H1 (cell line): ENCODE measurements at regions not wholly inside any gene's neighbourhood (a gene's known extent, or its start where the extent isn't known, plus 50 kb on each side); places are given as distances from the start of the nearest gene placed in this dataset.

Experiments
- CEBPB ChIP-seq: IDR thresholded peaks from 2 replicates; pipeline ENCODE4 v1.6.1; 2012; ENCODE audit warnings: low read depth, low read length
- CHD7 ChIP-seq: fragments of 300-600 bp; sonication (generic); IDR thresholded peaks from 2 replicates; pipeline ENCODE4 v1.7.1; 2012; ENCODE audit warnings: low read length, moderate library complexity, mild to moderate bottlenecking, inconsistent platforms; ENCODE audit not compliant: insufficient replicate concordance
- E2F6 ChIP-seq: IDR thresholded peaks from 2 replicates; pipeline ENCODE4 v1.6.1; 2012; ENCODE audit warnings: inconsistent platforms
- EP300 ChIP-seq, 2 experiments: IDR thresholded peaks; 1 replicate in 1 of 2; 2 replicates in 1 of 2; pipeline ENCODE4 v1.6.1; 2011 to 2012; ENCODE audit warnings: low read depth in 2 of 2, low read length in 2 of 2, mild to moderate bottlenecking in 2 of 2, borderline replicate concordance in 1 of 2, inconsistent platforms in 1 of 2, moderate library complexity in 1 of 2
- JUN ChIP-seq: IDR thresholded peaks from 2 replicates; pipeline ENCODE4 v1.6.1; 2011; ENCODE audit warnings: low read depth, mild to moderate bottlenecking, improper control_type of control experiment, low read length
- KDM1A ChIP-seq: fragments of 200-600, 300-600 bp; sonication (generic); IDR thresholded peaks from 2 replicates; pipeline ENCODE4 v1.7.1; 2016; ENCODE audit warnings: mild to moderate bottlenecking, low read length, borderline replicate concordance
- NRF1 ChIP-seq: IDR thresholded peaks from 2 replicates; pipeline ENCODE4 v1.6.1; 2011; ENCODE audit warnings: mild to moderate bottlenecking, low read depth, low read length, improper control_type of control experiment
- RAD21 ChIP-seq, 2 experiments: IDR thresholded peaks in 1 of 2; conservative IDR thresholded peaks in 1 of 2; 2 replicates each; pipeline ENCODE4 v1.6.1; 2011; ENCODE audit warnings: low read depth in 2 of 2, low read length in 2 of 2, improper control_type of control experiment in 1 of 2, inconsistent platforms in 1 of 2, mild to moderate bottlenecking in 1 of 2, moderate library complexity in 1 of 2
- RXRA ChIP-seq: IDR thresholded peaks from 2 replicates; pipeline ENCODE4 v1.6.1; 2011; ENCODE audit warnings: low read depth, mild to moderate bottlenecking, low read length, moderate library complexity; ENCODE audit not compliant: insufficient read depth
- SIRT6 ChIP-seq: IDR thresholded peaks from one replicate; pipeline ENCODE4 v1.7.1; 2012; ENCODE audit warnings: low read length, inconsistent platforms
- SP2 ChIP-seq: IDR thresholded peaks from 2 replicates; pipeline ENCODE4 v1.6.1; 2012; ENCODE audit warnings: mild to moderate bottlenecking, low read length, inconsistent platforms
- SP4 ChIP-seq: IDR thresholded peaks from 2 replicates; pipeline ENCODE4 v1.6.1; 2012; ENCODE audit warnings: low read length, inconsistent platforms

GRCh38 chr16:59487067-59487466, 753.0 kb upstream of the GOT2 start (continued):
- TF ChIP-seq CHD7, result no peak
- no peak for TF ChIP-seq NRF1
- no peak for TF ChIP-seq RXRA
- no peak for TF ChIP-seq SP4
- no peak for TF ChIP-seq E2F6
- no peak for TF ChIP-seq SP2
- no peak for TF ChIP-seq RAD21 (IDR thresholded peaks at IDR 0.05 in 1 of 2, conservative IDR thresholded peaks at IDR 0.05 in 1 of 2; ENCODE audit: low read depth in 2 of 2, low read length in 2 of 2)
- no peak for TF ChIP-seq JUN
- no peak for TF ChIP-seq KDM1A
- no peak for TF ChIP-seq EP300 (IDR thresholded peaks at IDR 0.05; ENCODE audit: borderline replicate concordance in 1 of 2, low read depth in 2 of 2, low read length in 2 of 2)
- no peak for TF ChIP-seq CEBPB
- no peak for TF ChIP-seq SIRT6
